Right kidney (tissue), 1 donor: ENCODE measurements at regions not wholly inside any gene's neighbourhood (a gene's known extent, or its start where the extent isn't known, plus 50 kb on each side); places are given as distances from the start of the nearest gene placed in this dataset.

ENCODE experiments used
- DNase-seq: peaks from one replicate; pipeline ENCODE4 v3.0.0-alpha.2; 2016

DNA sequence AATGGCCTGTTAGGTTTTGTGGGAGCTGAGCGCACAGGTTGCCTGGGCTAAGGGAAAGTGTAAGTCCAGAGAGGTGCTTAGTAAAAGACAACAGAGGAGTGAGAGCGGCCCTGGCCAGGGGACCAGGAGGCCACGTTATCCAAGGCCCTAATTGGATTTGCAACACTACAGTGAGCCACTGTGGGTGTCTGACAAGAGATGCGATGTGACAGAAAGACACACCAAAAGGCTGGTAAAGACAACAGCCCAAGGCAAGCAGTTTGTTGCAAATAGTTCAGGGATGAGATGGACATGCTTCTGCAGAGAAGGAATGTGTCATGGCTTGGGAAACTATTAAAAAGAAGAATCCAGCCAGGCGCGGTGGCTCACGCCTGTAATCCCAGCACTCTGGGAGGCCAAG is 162.7 kb upstream of the KIT start:
- no peak for DNase-seq

GRCh38 chr4:54495641-54496040 is 162.1 kb upstream of the KIT start:
- no peak for DNase-seq

- DNase-seq, result no peak
Measured at GRCh38 chr4:54496412-54496811, 161.3 kb upstream of the KIT start.

DNA sequence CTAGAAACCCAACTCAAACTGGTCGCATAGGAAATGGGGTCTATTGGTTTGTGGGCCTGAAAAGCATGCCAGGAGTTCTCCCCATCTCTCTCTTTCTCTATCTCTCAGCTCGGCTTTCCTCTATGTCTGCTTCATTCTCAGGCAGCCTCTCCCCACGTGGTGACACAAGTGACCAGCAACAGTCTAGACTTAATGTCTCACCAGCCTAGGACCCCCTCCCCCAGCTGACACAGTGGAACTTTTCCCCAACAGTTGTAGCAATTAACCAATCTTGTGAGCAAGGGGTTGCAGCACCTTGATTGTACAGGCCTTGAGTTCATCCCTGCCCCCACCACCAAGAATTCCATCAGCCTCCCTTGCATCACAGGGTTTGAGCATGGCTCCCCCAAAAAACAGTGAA is 159.8 kb upstream of the KIT start:
- no peak for DNase-seq

GRCh38 chr4:54498661-54499111 is 159.1 kb upstream of the KIT start:
- DNase-seq, result no peak

- DNase-seq, result no peak
Measured at GRCh38 chr4:54499308-54500074, 158.3 kb upstream of the KIT start.

- no peak for DNase-seq
Measured at GRCh38 chr4:54505362-54505761, 152.4 kb upstream of the KIT start.

GRCh38 chr4:54505996-54506395 is 151.8 kb upstream of the KIT start:
- DNase-seq, result no peak

DNA sequence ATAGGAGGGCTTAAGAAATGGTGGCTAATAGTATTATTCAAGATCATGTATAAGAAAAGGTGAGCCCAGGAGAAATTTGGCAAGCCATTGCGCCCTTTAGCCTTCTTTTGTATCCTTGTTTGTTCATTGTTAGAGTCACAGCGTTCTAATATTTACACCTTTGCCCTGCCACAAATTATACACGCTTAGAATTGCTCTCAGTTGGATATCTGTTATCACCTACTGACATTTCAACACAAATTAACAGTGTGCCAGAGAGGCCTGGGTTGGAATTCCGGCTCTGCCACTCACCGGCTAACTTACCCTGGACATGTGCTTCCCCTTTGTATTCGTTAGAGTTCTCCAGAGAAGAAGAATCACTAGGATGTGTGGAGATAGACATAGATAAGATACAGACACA is 148.7 kb upstream of the KIT start:
- DNase-seq, result no peak

- DNase-seq, result no peak
Measured at GRCh38 chr4:54513204-54513603, 144.6 kb upstream of the KIT start.

- DNase-seq, result no peak
Measured at GRCh38 chr4:54513741-54514140, 144.0 kb upstream of the KIT start.

DNA sequence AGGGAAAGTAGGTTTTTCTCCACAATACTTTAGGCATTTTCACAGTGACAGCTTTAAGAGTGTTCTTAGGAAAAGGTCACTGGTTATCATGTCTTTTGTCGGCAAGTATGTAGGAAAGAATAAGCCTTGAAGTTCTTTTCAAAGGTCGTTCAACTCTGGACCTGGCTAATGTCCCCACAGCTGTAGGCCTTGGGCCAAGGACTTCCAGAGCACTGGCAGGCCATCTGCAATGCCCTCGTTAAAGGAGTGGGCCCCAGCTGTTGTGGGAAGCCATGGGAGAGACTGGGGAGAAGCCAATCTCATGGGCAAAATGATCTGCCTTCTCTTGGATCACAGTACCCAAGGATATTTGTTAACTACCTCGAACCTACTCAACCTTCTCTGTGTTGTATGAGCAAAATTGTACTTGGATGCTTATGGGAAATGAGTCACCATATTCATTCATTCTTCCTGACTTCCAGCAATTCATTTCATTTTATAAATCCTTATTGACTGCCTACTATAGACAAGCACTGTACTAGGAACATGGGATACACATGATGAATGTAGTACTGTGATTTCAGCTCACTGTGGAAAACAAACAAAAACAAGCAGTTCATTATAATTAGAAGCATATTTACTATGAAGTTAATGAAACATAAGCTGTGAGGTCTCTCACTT is 141.1 kb upstream of the KIT start:
- DNase-seq, result no peak

- no peak for DNase-seq
Measured at GRCh38 chr4:54517781-54518444, 139.8 kb upstream of the KIT start.

DNA sequence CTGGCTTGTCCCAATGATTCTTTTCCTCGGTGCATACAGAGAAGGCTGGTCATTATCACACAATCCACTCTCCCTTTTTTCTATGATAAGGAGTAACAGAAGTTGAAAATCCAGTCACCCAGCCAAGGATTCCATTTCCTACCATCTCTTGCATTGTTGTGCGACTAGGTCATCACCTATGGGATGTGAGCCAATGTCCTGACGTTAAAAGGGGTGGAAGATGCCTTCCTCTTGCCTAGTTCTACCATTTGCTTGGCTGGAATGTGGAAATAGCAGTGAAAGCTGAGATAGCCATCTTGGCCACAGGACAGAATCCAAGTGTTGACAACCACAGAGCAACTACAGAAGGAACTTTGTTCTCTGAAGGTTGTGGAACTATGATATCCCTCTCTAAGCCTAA is 132.2 kb upstream of the KIT start:
- DNase-seq, result no peak

DNA sequence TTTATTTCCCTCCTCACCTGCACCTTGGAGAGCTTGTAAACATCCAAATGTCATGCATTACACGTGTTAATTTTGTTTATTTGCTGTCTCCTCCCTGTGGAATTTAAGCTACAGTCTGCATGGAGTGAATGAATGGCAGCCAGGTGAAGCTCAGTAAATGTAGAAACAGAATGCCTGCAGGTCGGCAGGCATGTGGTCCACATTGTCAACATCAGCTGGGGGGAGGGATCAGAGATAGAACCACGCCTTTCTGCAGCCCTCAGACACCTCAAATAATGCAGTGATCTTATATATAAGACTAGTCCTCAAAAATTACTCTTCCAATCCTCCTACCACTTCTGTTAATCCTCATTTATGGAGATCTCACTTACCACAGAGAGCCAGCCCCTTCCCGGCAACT is 131.2 kb upstream of the KIT start:
- DNase-seq, result no peak

GRCh38 chr4:54527532-54527931 is 130.2 kb upstream of the KIT start:
- DNase-seq, result no peak

GRCh38 chr4:54539500-54540029 is 118.2 kb upstream of the KIT start:
- peak; percentile 69 for DNase-seq

DNA sequence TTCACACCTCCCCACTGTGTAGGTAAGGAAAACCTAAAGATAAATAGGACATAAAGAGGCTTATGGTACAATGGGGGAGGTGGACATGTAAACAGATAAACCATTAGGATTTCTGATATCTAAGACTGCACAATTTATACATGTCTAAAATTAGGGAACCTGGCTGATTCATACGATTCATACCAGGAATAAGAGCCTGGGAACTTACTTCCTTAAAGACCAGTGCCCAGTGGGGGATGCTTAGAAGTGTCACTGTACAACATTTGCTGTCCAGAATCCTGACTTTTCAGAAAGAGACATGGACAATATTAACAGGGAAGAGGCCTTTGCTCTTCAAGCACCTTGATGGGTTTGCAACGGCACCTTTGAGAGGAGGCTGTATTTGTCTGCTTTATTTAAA is 116.8 kb upstream of the KIT start:
- DNase-seq, result no peak

DNA sequence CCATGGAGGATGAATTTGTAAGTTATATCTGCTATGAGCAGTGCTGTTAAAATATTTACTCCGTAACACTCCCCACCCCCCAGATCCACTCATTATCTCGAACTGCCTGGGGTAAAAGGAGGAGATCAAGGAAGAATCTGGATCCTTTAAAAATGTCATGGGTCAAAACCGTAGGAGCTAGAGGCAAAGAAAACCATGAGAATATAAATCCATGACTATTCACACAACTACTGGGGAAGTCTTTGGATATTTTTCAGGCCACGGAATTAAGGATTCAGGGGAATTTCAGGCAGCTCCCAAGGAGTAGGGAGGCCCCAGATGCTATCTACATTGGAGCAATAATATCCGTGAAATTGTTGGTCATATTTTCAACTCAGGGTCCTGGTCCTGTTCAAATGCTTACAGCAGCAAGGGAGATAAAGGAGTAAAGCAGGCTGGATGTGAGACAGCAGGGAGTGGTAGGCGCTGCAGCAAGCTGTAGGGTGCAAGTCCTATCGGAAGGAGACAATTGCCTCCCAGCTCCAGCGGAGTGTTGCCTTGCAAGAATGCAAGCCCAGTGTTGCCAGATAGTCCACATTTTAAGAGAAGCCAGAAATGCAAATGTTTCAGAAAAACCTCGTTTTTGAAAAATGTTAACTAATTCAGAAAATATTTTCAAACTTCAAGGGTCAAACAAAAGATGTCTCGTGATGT is 116.2 kb upstream of the KIT start:
- no peak for DNase-seq

- no peak for DNase-seq
Measured at GRCh38 chr4:54542119-54542438, 115.7 kb upstream of the KIT start.

GRCh38 chr4:54542540-54543041 is 115.2 kb upstream of the KIT start:
- DNase-seq, result no peak

DNA sequence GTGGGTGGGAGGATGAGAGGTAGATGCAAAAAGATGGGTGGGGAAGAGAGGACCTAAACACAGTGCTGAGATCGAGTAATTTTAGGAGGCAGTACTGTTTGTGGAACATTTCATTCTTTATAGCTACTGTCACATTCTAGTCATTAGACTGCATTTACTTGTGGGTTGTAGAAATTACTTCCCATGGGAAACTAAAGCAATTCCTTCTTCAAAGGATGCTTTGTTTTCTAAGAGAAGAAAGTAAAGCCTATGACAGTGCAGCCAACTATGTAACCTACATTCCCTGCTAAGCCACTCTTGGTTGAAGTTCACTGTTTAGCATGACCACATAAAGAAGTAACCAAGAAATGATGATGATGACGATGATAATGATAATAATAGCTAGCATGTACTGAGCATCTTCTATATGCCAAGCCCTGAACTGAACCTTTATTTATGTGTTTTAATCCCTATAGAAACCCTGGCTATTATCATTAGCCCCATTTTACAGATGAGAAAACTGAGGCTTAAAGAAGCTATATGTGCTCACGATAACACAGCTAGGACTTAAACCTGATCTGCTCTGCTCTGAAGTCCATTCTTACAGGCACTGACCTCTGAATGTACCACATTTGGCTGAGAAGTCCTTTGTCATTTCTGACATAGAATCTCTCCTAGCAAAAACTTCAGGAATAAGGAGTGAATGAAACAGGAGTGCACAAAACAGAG is 114.5 kb upstream of the KIT start:
- no peak for DNase-seq
